Loucy (cell line): ENCODE measurements at regions not wholly inside any gene's neighbourhood (a gene's known extent, or its start where the extent isn't known, plus 50 kb on each side); places are given as distances from the start of the nearest gene placed in this dataset.
"Not testable (repeated sequence)": the region's sequence is repeated elsewhere in the genome, so short reads cannot be mapped to it uniquely, and the experiment has no call there.

ENCODE experiments used
- CTCF ChIP-seq: fragments of 200-600 bp; sonication (generic); conservative IDR thresholded peaks from 2 replicates; pipeline ENCODE4 v1.5.1; 2014; ENCODE audit warnings: mild to moderate bottlenecking, antibody characterized with exemption, low read length
- EZH2phosphoT487 ChIP-seq: fragments of 200-600 bp; IDR thresholded peaks from 2 replicates; pipeline ENCODE4 v1.6.1; 2018; ENCODE audit warnings: antibody characterized with exemption, mild to moderate bottlenecking, moderate library complexity, borderline replicate concordance

- TF ChIP-seq CTCF, result peak; percentile 35
- not testable (repeated sequence) for TF ChIP-seq EZH2phosphoT487
Measured at GRCh38 chr2:91895091-91895490, 2976.1 kb upstream of the TEKT4 start.
